Adrenal gland (tissue), 5 donors: ENCODE measurements at regions not wholly inside any gene's neighbourhood (a gene's known extent, or its start where the extent isn't known, plus 50 kb on each side); places are given as distances from the start of the nearest gene placed in this dataset.
"Not testable (repeated sequence)": the region's sequence is repeated elsewhere in the genome, so short reads cannot be mapped to it uniquely, and the experiment has no call there.

Experiments used
- CTCF ChIP-seq, 6 experiments: fragments of 450-650 bp in 4 of 6; fragments of 200-600 bp in 2 of 6; sonication (generic) in 1 of 6; IDR thresholded peaks; 1 replicate in 5 of 6; 2 replicates in 1 of 6; pipeline versions ENCODE4 v1.5.1 to v1.8.0; 2016 to 2021; ENCODE audit warnings: antibody characterized with exemption in 6 of 6, mild to moderate bottlenecking in 2 of 6, moderate library complexity in 1 of 6
- POLR2A ChIP-seq, 2 donors: fragments of 450-650 bp; IDR thresholded peaks; one replicate each; pipeline ENCODE4 v1.6.1; 2017; ENCODE audit warnings: antibody characterized with exemption in 2 of 2, mild to moderate bottlenecking in 2 of 2, moderate library complexity in 1 of 2
- donor health status: DM: no; HTN: no; CAD: no.

GRCh38 chr12:9435682-9436081 lies 172.0 kb downstream of the KLRB1 start:
- TF ChIP-seq POLR2A, CTCF (IDR thresholded peaks at IDR 0.05): not testable (repeated sequence)
